H9 (cell line): ENCODE measurements at regions not wholly inside any gene's neighbourhood (a gene's known extent, or its start where the extent isn't known, plus 50 kb on each side); places are given as distances from the start of the nearest gene placed in this dataset.

Experiments used
- DNase-seq: peaks from one replicate; pipeline ENCODE4 v3.0.0-alpha.2; 2017
- H2AFZ ChIP-seq: one replicate; pipeline ENCODE4 v1.6.1; 2013; ENCODE audit warnings: mild to moderate bottlenecking, low read length, control low read depth, moderate library complexity
- H2AK5ac ChIP-seq: 2 replicates; pipeline ENCODE4 v1.6.1; 2013; ENCODE audit warnings: low read length, control low read depth, mixed read lengths; ENCODE audit not compliant: insufficient read length
- H2BK120ac ChIP-seq: one replicate; pipeline ENCODE4 v1.6.1; 2013; ENCODE audit warnings: low read depth, mild to moderate bottlenecking, low read length, control low read depth, inconsistent platforms; ENCODE audit not compliant: poor library complexity, severe bottlenecking
- H2BK12ac ChIP-seq: 2 replicates; pipeline ENCODE4 v1.6.1; 2013; ENCODE audit warnings: low read length, control low read depth, mixed read lengths, low read depth; ENCODE audit not compliant: insufficient read length
- H2BK15ac ChIP-seq: 2 replicates; pipeline ENCODE4 v1.6.1; 2013; ENCODE audit warnings: low read depth, low read length, control low read depth
- H2BK20ac ChIP-seq: one replicate; pipeline ENCODE4 v1.6.1; 2013; ENCODE audit warnings: low read depth, mild to moderate bottlenecking, low read length, control low read depth, inconsistent platforms; ENCODE audit not compliant: poor library complexity, severe bottlenecking
- H2BK5ac ChIP-seq: 2 replicates; pipeline ENCODE4 v1.6.1; 2013; ENCODE audit warnings: low read length, control low read depth, mixed read lengths; ENCODE audit not compliant: insufficient read length
- H3K14ac ChIP-seq: 2 replicates; pipeline ENCODE4 v1.6.1; 2013; ENCODE audit warnings: low read length, control low read depth; ENCODE audit not compliant: insufficient read depth
- H3K18ac ChIP-seq: 2 replicates; pipeline ENCODE4 v1.6.1; 2013; ENCODE audit warnings: low read depth, mild to moderate bottlenecking, mixed read lengths, low read length, control low read depth; ENCODE audit not compliant: insufficient read length
- H3K23ac ChIP-seq: 2 replicates; pipeline ENCODE4 v1.6.1; 2013; ENCODE audit warnings: low read length, control low read depth, mixed read lengths, low read depth; ENCODE audit not compliant: insufficient read length
- H3K23me2 ChIP-seq: 2 replicates; pipeline ENCODE4 v1.6.1; 2013; ENCODE audit warnings: low read depth, mild to moderate bottlenecking, mixed read lengths, low read length, control low read depth; ENCODE audit not compliant: insufficient read length, poor library complexity, severe bottlenecking
- H3K27ac ChIP-seq: 2 replicates; pipeline ENCODE4 v1.5.1; 2013; ENCODE audit warnings: low read length, control low read depth, mixed read lengths, low read depth; ENCODE audit not compliant: insufficient read length
- H3K27me3 ChIP-seq: 2 replicates; pipeline ENCODE4 v1.6.1; 2013; ENCODE audit warnings: low read length, control low read depth, inconsistent platforms; ENCODE audit not compliant: insufficient read depth
- H3K4ac ChIP-seq: 2 replicates; pipeline ENCODE4 v1.6.1; 2013; ENCODE audit warnings: low read depth, mild to moderate bottlenecking, control low read depth, inconsistent platforms, low read length, moderate library complexity
- H3K4me1 ChIP-seq: 2 replicates; pipeline ENCODE4 v1.6.1; 2013; ENCODE audit warnings: low read length, control low read depth, inconsistent platforms; ENCODE audit not compliant: insufficient read depth
- H3K4me2 ChIP-seq: 2 replicates; pipeline ENCODE4 v1.6.1; 2013; ENCODE audit warnings: low read length, control low read depth, mixed read lengths; ENCODE audit not compliant: insufficient read length, insufficient read depth
- H3K56ac ChIP-seq: 2 replicates; pipeline ENCODE4 v1.6.1; 2013; ENCODE audit warnings: low read depth, mild to moderate bottlenecking, mixed read lengths, low read length, control low read depth; ENCODE audit not compliant: insufficient read length
- H3K79me1 ChIP-seq: 2 replicates; pipeline ENCODE4 v1.6.1; 2013; ENCODE audit warnings: low read depth, mild to moderate bottlenecking, moderate library complexity, low read length, control low read depth, inconsistent platforms; ENCODE audit not compliant: insufficient read depth, poor library complexity, severe bottlenecking
- H3K79me2 ChIP-seq: 2 replicates; pipeline ENCODE4 v1.6.1; 2013; ENCODE audit warnings: low read length, control low read depth, inconsistent platforms; ENCODE audit not compliant: insufficient read depth
- H3K9ac ChIP-seq: 2 replicates; pipeline ENCODE4 v1.6.1; 2013; ENCODE audit warnings: low read length, control low read depth, mixed read lengths; ENCODE audit not compliant: insufficient read length; ENCODE audit errors: extremely low read depth
- H3K9me3 ChIP-seq: one replicate; pipeline ENCODE4 v1.6.1; 2013; ENCODE audit warnings: low read depth, low read length, inconsistent platforms; ENCODE audit not compliant: control insufficient read depth
- H3T11ph ChIP-seq: one replicate; pipeline ENCODE4 v1.6.1; 2013; ENCODE audit warnings: mild to moderate bottlenecking, low read length, control low read depth, inconsistent platforms
- H4K20me1 ChIP-seq: one replicate; pipeline ENCODE4 v1.6.1; 2013; ENCODE audit not compliant: control insufficient read depth, insufficient read length, insufficient read depth
- H4K5ac ChIP-seq: 2 replicates; pipeline ENCODE4 v1.6.1; 2013; ENCODE audit warnings: low read depth, mild to moderate bottlenecking, mixed read lengths, low read length, control low read depth; ENCODE audit not compliant: insufficient read length
- H4K8ac ChIP-seq: replicated peaks from 2 replicates; pipeline ENCODE4 v1.6.1; 2013; ENCODE audit warnings: low read length, control low read depth, mixed read lengths, low read depth; ENCODE audit not compliant: insufficient read length
- H4K91ac ChIP-seq: 2 replicates; pipeline ENCODE4 v1.6.1; 2013; ENCODE audit warnings: low read depth, mild to moderate bottlenecking, moderate library complexity, mixed read lengths, low read length, control low read depth; ENCODE audit not compliant: insufficient read length
- H3K27ac Mint-ChIP-seq, 3 experiments: 2 replicates in 2 of 3; 3 replicates in 1 of 3; pipeline ENCODE4 v1.8.0; 2020 to 2021; ENCODE audit warnings: mixed read lengths in 3 of 3, mild to moderate bottlenecking in 1 of 3, moderate library complexity in 1 of 3
- H3K27me3 Mint-ChIP-seq: 2 replicates; pipeline ENCODE4 v1.8.0; 2021; ENCODE audit warnings: low read depth, mild to moderate bottlenecking, moderate library complexity, mixed read lengths
- H3K36me3 Mint-ChIP-seq, 3 experiments: 2 replicates in 2 of 3; 3 replicates in 1 of 3; pipeline ENCODE4 v1.8.0; 2020 to 2021; ENCODE audit warnings: low read depth in 3 of 3, mixed read lengths in 3 of 3; ENCODE audit not compliant: insufficient read depth in 1 of 3
- H3K4me1 Mint-ChIP-seq, 2 experiments: 2 replicates each; pipeline ENCODE4 v1.8.0; 2020; ENCODE audit warnings: mixed read lengths in 2 of 2
- H3K4me3 Mint-ChIP-seq, 2 experiments: 2 replicates in 1 of 2; 3 replicates in 1 of 2; pipeline ENCODE4 v1.8.0; 2020 to 2021; ENCODE audit warnings: mild to moderate bottlenecking in 2 of 2, mixed read lengths in 2 of 2, moderate library complexity in 1 of 2
- H3K9me3 Mint-ChIP-seq, 2 experiments: 2 replicates in 1 of 2; 3 replicates in 1 of 2; pipeline ENCODE4 v1.8.0; 2020; ENCODE audit warnings: mild to moderate bottlenecking in 2 of 2, mixed read lengths in 2 of 2, moderate library complexity in 1 of 2
- CTCF ChIP-seq: fragments of 200-600 bp; sonication (generic); conservative IDR thresholded peaks from 3 replicates; pipeline ENCODE4 v1.8.0; 2021; ENCODE audit warnings: antibody characterized with exemption, mild to moderate bottlenecking
- WGBS: extraction: QIAGEN DNeasy Blood & Tissue Kit; methylation state at CpG from one replicate; pipeline ENCODE4 v1.1.7; 2013; ENCODE audit warnings: missing lambda C conversion rate, low lambda C conversion rate, mixed read lengths; ENCODE audit not compliant: insufficient read length; ENCODE audit errors: extremely low coverage; 5-methylcytosine and 5-hydroxymethylcytosine counted together

- Histone ChIP-seq H3K4ac (no peak overlapping the region), H2BK12ac (no peak overlapping the region), H3K4me2 (no peak overlapping the region), H2BK5ac (no peak overlapping the region), H4K91ac (no peak overlapping the region), H2AK5ac (no peak overlapping the region), H2BK120ac (no peak overlapping the region), H3K23ac (no peak overlapping the region), H3K9ac (no peak overlapping the region), H3K4me1 (no peaks in the 10 kb centered on the region), H3K27ac (no peak overlapping the region), H4K20me1 (no peaks in the 10 kb centered on the region), H3K14ac (no peak overlapping the region), H3K56ac (no peak overlapping the region), H3K23me2 (no peaks in the 10 kb centered on the region), H2BK20ac (no peak overlapping the region), H4K5ac (no peak overlapping the region), H3T11ph (no peak overlapping the region), H3K27me3 (no peaks in the 10 kb centered on the region; the same call in 1 of the 2 replicates), H3K79me1 (no peaks in the 10 kb centered on the region), H3K18ac (no peak overlapping the region), H4K8ac (no peak overlapping the region), H3K9me3 (no peaks in the 10 kb centered on the region), H2BK15ac (no peak overlapping the region), H2AFZ (no peak overlapping the region), H3K79me2 (no peaks in the 10 kb centered on the region)
- H3K27me3 Mint-ChIP-seq, result peaks cover 3% of the 10 kb centered on the region; the same call in 1 of the 2 replicates
- H3K27ac Mint-ChIP-seq, result no peak overlapping the region
- H3K4me3 Mint-ChIP-seq, result no peak overlapping the region
- DNase-seq, result no peak
- no CpG with 5 or more reads among the region's 4 CpGs for WGBS
- TF ChIP-seq CTCF, result no peak
- no peaks in the 10 kb centered on the region for H3K36me3 Mint-ChIP-seq
- H3K4me1 Mint-ChIP-seq, result no peaks in the 10 kb centered on the region
- peaks cover 5 to 6% of the 10 kb centered on the region in 2 experiments; a peak in 4 of 5 replicates for H3K9me3 Mint-ChIP-seq
Measured at GRCh38 chr12:115824936-115825602, 452.4 kb downstream of the MED13L start.
